ENCODE measurements at regions not wholly inside any gene's neighbourhood (a gene's known extent, or its start where the extent isn't known, plus 50 kb on each side); places are given as distances from the start of the nearest gene placed in this dataset.
"Not testable (repeated sequence)": the region's sequence is repeated elsewhere in the genome, so short reads cannot be mapped to it uniquely, and the experiment has no call there.

- H3K27me3 ChIP-seq (ENCODE audit: low read depth, low read length); H3K4me1 ChIP-seq (ENCODE audit: control insufficient read depth in 1 of 2, insufficient read depth in 2 of 2, low read length in 2 of 2); H3K9me3 ChIP-seq (ENCODE audit: control insufficient read depth in 1 of 2, low read length in 2 of 2); H3K4me3 ChIP-seq (ENCODE audit: low read depth in 1 of 2, low read length in 2 of 2); H3K36me3 ChIP-seq (ENCODE audit: control insufficient read depth in 1 of 2, insufficient read depth in 2 of 2, low read length in 2 of 2); H3K27ac ChIP-seq (ENCODE audit: low read length): not testable (repeated sequence)
Measured at GRCh38 chr2:160762493-160763128, 269.0 kb upstream of the RBMS1 start.

- no peaks in the 10 kb centered on the region for H3K4me1 ChIP-seq (ENCODE audit: control insufficient read depth in 1 of 2, insufficient read depth in 2 of 2, low read length in 2 of 2)
- no peaks in the 10 kb centered on the region for H3K27me3 ChIP-seq (ENCODE audit: low read depth, low read length)
- peaks cover 0 to 3% of the 10 kb centered on the region in 2 donors for H3K9me3 ChIP-seq (ENCODE audit: control insufficient read depth in 1 of 2, low read length in 2 of 2)
- H3K4me3 ChIP-seq (ENCODE audit: low read depth in 1 of 2, low read length in 2 of 2), result no peak overlapping the region
- no peak overlapping the region for H3K27ac ChIP-seq (ENCODE audit: low read length)
- no peaks in the 10 kb centered on the region for H3K36me3 ChIP-seq (ENCODE audit: control insufficient read depth in 1 of 2, insufficient read depth in 2 of 2, low read length in 2 of 2)
Measured at GRCh38 chr2:160783474-160783873, 289.9 kb upstream of the RBMS1 start.

GRCh38 chr2:160784034-160784433, 290.4 kb upstream of the RBMS1 start:
- Histone ChIP-seq H3K36me3 (ENCODE audit: control insufficient read depth in 1 of 2, insufficient read depth in 2 of 2, low read length in 2 of 2) (no peaks in the 10 kb centered on the region), H3K9me3 (ENCODE audit: control insufficient read depth in 1 of 2, low read length in 2 of 2) (peaks cover 0 to 2% of the 10 kb centered on the region in 2 donors), H3K4me1 (ENCODE audit: control insufficient read depth in 1 of 2, insufficient read depth in 2 of 2, low read length in 2 of 2) (no peaks in the 10 kb centered on the region), H3K27ac (ENCODE audit: low read length) (no peak overlapping the region), H3K27me3 (ENCODE audit: low read depth, low read length) (no peaks in the 10 kb centered on the region), H3K4me3 (ENCODE audit: low read depth in 1 of 2, low read length in 2 of 2) (no peak overlapping the region)

DNA sequence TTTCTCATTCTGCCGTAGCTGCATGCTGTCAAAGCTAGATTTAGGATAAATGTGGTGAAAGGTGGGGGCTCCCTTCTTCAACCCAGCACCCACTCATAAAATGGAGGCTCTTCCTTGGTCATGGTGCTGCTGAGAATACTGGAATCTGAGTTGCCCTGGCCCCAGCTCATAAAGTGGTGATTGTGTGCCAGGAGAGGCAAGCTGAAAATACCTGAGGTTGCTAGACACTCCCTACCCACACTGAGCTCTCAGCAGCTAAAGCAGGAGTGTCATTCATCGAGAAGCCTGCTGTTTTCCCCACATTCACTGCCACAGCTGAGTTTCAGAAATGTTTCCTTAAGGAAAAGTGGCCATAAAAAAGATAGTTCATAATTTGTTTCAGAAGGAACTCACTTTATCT, 297.1 kb upstream of the RBMS1 start:
- H3K36me3 ChIP-seq (ENCODE audit: control insufficient read depth in 1 of 2, insufficient read depth in 2 of 2, low read length in 2 of 2), result no peaks in the 10 kb centered on the region
- no peaks in the 10 kb centered on the region for H3K27me3 ChIP-seq (ENCODE audit: low read depth, low read length)
- H3K4me3 ChIP-seq (ENCODE audit: low read depth in 1 of 2, low read length in 2 of 2), result no peak overlapping the region

DNA sequence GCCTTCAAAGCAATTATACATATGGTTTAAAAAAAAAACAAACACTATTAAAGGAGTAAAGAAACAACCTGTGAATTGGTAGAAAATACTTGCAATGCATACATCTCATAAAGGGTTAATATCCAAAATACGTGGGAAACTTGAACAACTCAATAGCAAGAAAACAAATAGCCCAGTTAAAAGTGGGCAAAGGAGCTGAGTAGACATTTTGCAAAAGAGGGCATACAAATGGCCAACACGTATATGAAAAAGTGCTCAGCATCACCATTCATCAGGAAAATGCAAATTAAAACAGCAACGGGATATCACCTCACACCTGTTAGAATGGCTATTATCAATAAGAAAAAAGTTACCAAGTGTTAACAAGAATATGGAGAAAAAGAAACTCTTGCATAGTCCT, 298.3 kb upstream of the RBMS1 start:
- Histone ChIP-seq H3K4me1 (ENCODE audit: control insufficient read depth in 1 of 2, insufficient read depth in 2 of 2, low read length in 2 of 2) (no peaks in the 10 kb centered on the region), H3K9me3 (ENCODE audit: control insufficient read depth in 1 of 2, low read length in 2 of 2) (no peaks in the 10 kb centered on the region), H3K36me3 (ENCODE audit: control insufficient read depth in 1 of 2, insufficient read depth in 2 of 2, low read length in 2 of 2) (no peaks in the 10 kb centered on the region), H3K27me3 (ENCODE audit: low read depth, low read length) (no peaks in the 10 kb centered on the region), H3K4me3 (ENCODE audit: low read depth in 1 of 2, low read length in 2 of 2) (no peak overlapping the region), H3K27ac (ENCODE audit: low read length) (no peak overlapping the region)

More for the DNA sequence above, 297.1 kb upstream of the RBMS1 start:
- no peak overlapping the region for H3K27ac ChIP-seq (ENCODE audit: low read length)
- no peaks in the 10 kb centered on the region for H3K9me3 ChIP-seq (ENCODE audit: control insufficient read depth in 1 of 2, low read length in 2 of 2)
- H3K4me1 ChIP-seq (ENCODE audit: control insufficient read depth in 1 of 2, insufficient read depth in 2 of 2, low read length in 2 of 2), result no peaks in the 10 kb centered on the region

GRCh38 chr2:160792837-160793236, 299.2 kb upstream of the RBMS1 start:
- no peaks in the 10 kb centered on the region for H3K27me3 ChIP-seq (ENCODE audit: low read depth, low read length)
- H3K9me3 ChIP-seq (ENCODE audit: control insufficient read depth in 1 of 2, low read length in 2 of 2), result peaks cover 0 to 5% of the 10 kb centered on the region in 2 donors
- H3K36me3 ChIP-seq (ENCODE audit: control insufficient read depth in 1 of 2, insufficient read depth in 2 of 2, low read length in 2 of 2), result no peaks in the 10 kb centered on the region
- no peak overlapping the region for H3K27ac ChIP-seq (ENCODE audit: low read length)
- no peaks in the 10 kb centered on the region for H3K4me1 ChIP-seq (ENCODE audit: control insufficient read depth in 1 of 2, insufficient read depth in 2 of 2, low read length in 2 of 2)
- no peak overlapping the region for H3K4me3 ChIP-seq (ENCODE audit: low read depth in 1 of 2, low read length in 2 of 2)

DNA sequence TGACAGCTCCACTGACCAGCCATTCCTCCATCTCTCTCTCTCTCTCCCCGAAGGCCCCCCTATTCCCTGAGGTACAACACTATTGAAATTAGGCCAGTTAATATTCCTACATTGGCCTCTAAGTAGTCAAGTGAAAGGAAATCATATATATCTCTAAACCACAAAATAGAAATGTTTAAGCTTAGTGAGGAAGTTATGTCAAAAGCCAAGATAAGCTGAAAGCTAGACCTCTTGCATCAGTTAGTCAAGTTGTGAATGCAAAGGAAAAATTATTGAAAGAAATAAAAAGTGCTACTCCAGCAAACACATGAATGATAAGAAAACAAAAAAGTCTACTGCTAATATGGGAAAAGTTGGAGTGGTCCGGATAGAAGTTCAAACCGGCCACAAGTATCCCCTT, 301.3 kb upstream of the RBMS1 start:
- no peak overlapping the region for H3K4me3 ChIP-seq (ENCODE audit: low read depth in 1 of 2, low read length in 2 of 2)
- H3K4me1 ChIP-seq (ENCODE audit: control insufficient read depth in 1 of 2, insufficient read depth in 2 of 2, low read length in 2 of 2), result no peaks in the 10 kb centered on the region
- peaks cover 0 to 5% of the 10 kb centered on the region in 2 donors for H3K9me3 ChIP-seq (ENCODE audit: control insufficient read depth in 1 of 2, low read length in 2 of 2)

DNA sequence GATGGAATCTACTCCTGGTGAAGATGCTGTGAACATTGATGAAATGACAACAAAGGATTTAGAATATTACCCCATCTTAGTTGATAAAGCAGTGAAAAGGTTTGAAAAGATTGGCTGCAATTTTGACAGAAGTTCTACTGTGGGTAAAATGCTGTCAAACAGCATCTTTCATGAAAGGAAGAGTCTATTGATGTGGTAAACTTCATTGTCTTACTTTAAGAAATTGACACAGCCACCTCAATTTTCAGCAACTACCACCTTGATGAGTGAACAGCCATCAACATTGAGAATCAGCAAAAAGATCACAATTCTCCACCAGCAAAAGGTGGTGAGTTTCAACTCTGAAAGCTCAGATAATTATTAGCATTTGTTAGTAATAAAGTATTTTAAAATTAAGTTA, 310.3 kb upstream of the RBMS1 start:
- Histone ChIP-seq H3K27me3 (ENCODE audit: low read depth, low read length) (no peaks in the 10 kb centered on the region), H3K36me3 (ENCODE audit: control insufficient read depth in 1 of 2, insufficient read depth in 2 of 2, low read length in 2 of 2) (no peaks in the 10 kb centered on the region), H3K4me1 (ENCODE audit: control insufficient read depth in 1 of 2, insufficient read depth in 2 of 2, low read length in 2 of 2) (no peaks in the 10 kb centered on the region), H3K27ac (ENCODE audit: low read length) (no peak overlapping the region), H3K4me3 (ENCODE audit: low read depth in 1 of 2, low read length in 2 of 2) (no peak overlapping the region), H3K9me3 (ENCODE audit: control insufficient read depth in 1 of 2, low read length in 2 of 2) (no peaks in the 10 kb centered on the region)

More for the DNA sequence above, 301.3 kb upstream of the RBMS1 start:
- no peaks in the 10 kb centered on the region for H3K27me3 ChIP-seq (ENCODE audit: low read depth, low read length)
- H3K27ac ChIP-seq (ENCODE audit: low read length), result no peak overlapping the region
- no peaks in the 10 kb centered on the region for H3K36me3 ChIP-seq (ENCODE audit: control insufficient read depth in 1 of 2, insufficient read depth in 2 of 2, low read length in 2 of 2)

- Histone ChIP-seq H3K4me1 (ENCODE audit: control insufficient read depth in 1 of 2, insufficient read depth in 2 of 2, low read length in 2 of 2) (peaks cover 0 to 3% of the 10 kb centered on the region in 2 donors), H3K36me3 (ENCODE audit: control insufficient read depth in 1 of 2, insufficient read depth in 2 of 2, low read length in 2 of 2) (no peaks in the 10 kb centered on the region)
Measured at GRCh38 chr2:160810406-160810805, 316.8 kb upstream of the RBMS1 start.

GRCh38 chr2:160812830-160813505, 319.4 kb upstream of the RBMS1 start:
- no peaks in the 10 kb centered on the region for H3K36me3 ChIP-seq (ENCODE audit: control insufficient read depth in 1 of 2, insufficient read depth in 2 of 2, low read length in 2 of 2)
- no peak overlapping the region for H3K27ac ChIP-seq (ENCODE audit: low read length)
- no peaks in the 10 kb centered on the region for H3K9me3 ChIP-seq (ENCODE audit: control insufficient read depth in 1 of 2, low read length in 2 of 2)
- H3K4me1 ChIP-seq (ENCODE audit: control insufficient read depth in 1 of 2, insufficient read depth in 2 of 2, low read length in 2 of 2), result peaks cover 0 to 3% of the 10 kb centered on the region in 2 donors
- no peak overlapping the region for H3K4me3 ChIP-seq (ENCODE audit: low read depth in 1 of 2, low read length in 2 of 2)
- H3K27me3 ChIP-seq (ENCODE audit: low read depth, low read length), result no peaks in the 10 kb centered on the region

More at GRCh38 chr2:160810406-160810805, 316.8 kb upstream of the RBMS1 start:
- H3K27ac ChIP-seq (ENCODE audit: low read length), result no peak overlapping the region
- H3K9me3 ChIP-seq (ENCODE audit: control insufficient read depth in 1 of 2, low read length in 2 of 2), result no peaks in the 10 kb centered on the region
- H3K27me3 ChIP-seq (ENCODE audit: low read depth, low read length), result no peaks in the 10 kb centered on the region
- H3K4me3 ChIP-seq (ENCODE audit: low read depth in 1 of 2, low read length in 2 of 2), result no peak overlapping the region

GRCh38 chr2:160813506-160813858, 319.9 kb upstream of the RBMS1 start:
- Histone ChIP-seq H3K36me3 (ENCODE audit: control insufficient read depth in 1 of 2, insufficient read depth in 2 of 2, low read length in 2 of 2) (no peaks in the 10 kb centered on the region), H3K27me3 (ENCODE audit: low read depth, low read length) (no peaks in the 10 kb centered on the region), H3K27ac (ENCODE audit: low read length) (no peak overlapping the region), H3K9me3 (ENCODE audit: control insufficient read depth in 1 of 2, low read length in 2 of 2) (no peaks in the 10 kb centered on the region), H3K4me1 (ENCODE audit: control insufficient read depth in 1 of 2, insufficient read depth in 2 of 2, low read length in 2 of 2) (peaks cover 0 to 3% of the 10 kb centered on the region in 2 donors), H3K4me3 (ENCODE audit: low read depth in 1 of 2, low read length in 2 of 2) (no peak overlapping the region)

Data from muscle layer of duodenum (tissue), 2 donors.